H9 (cell line): ENCODE measurements at regions not wholly inside any gene's neighbourhood (a gene's known extent, or its start where the extent isn't known, plus 50 kb on each side); places are given as distances from the start of the nearest gene placed in this dataset.

Experiments used
- DNase-seq: peaks from one replicate; pipeline ENCODE4 v3.0.0-alpha.2; 2017
- H2AFZ ChIP-seq: one replicate; pipeline ENCODE4 v1.6.1; 2013; ENCODE audit warnings: mild to moderate bottlenecking, low read length, control low read depth, moderate library complexity
- H2AK5ac ChIP-seq: 2 replicates; pipeline ENCODE4 v1.6.1; 2013; ENCODE audit warnings: low read length, control low read depth, mixed read lengths; ENCODE audit not compliant: insufficient read length
- H2BK120ac ChIP-seq: one replicate; pipeline ENCODE4 v1.6.1; 2013; ENCODE audit warnings: low read depth, mild to moderate bottlenecking, low read length, control low read depth, inconsistent platforms; ENCODE audit not compliant: poor library complexity, severe bottlenecking
- H2BK12ac ChIP-seq: 2 replicates; pipeline ENCODE4 v1.6.1; 2013; ENCODE audit warnings: low read length, control low read depth, mixed read lengths, low read depth; ENCODE audit not compliant: insufficient read length
- H2BK15ac ChIP-seq: 2 replicates; pipeline ENCODE4 v1.6.1; 2013; ENCODE audit warnings: low read depth, low read length, control low read depth
- H2BK20ac ChIP-seq: one replicate; pipeline ENCODE4 v1.6.1; 2013; ENCODE audit warnings: low read depth, mild to moderate bottlenecking, low read length, control low read depth, inconsistent platforms; ENCODE audit not compliant: poor library complexity, severe bottlenecking
- H2BK5ac ChIP-seq: 2 replicates; pipeline ENCODE4 v1.6.1; 2013; ENCODE audit warnings: low read length, control low read depth, mixed read lengths; ENCODE audit not compliant: insufficient read length
- H3K14ac ChIP-seq: 2 replicates; pipeline ENCODE4 v1.6.1; 2013; ENCODE audit warnings: low read length, control low read depth; ENCODE audit not compliant: insufficient read depth
- H3K18ac ChIP-seq: 2 replicates; pipeline ENCODE4 v1.6.1; 2013; ENCODE audit warnings: low read depth, mild to moderate bottlenecking, mixed read lengths, low read length, control low read depth; ENCODE audit not compliant: insufficient read length
- H3K23ac ChIP-seq: 2 replicates; pipeline ENCODE4 v1.6.1; 2013; ENCODE audit warnings: low read length, control low read depth, mixed read lengths, low read depth; ENCODE audit not compliant: insufficient read length
- H3K23me2 ChIP-seq: 2 replicates; pipeline ENCODE4 v1.6.1; 2013; ENCODE audit warnings: low read depth, mild to moderate bottlenecking, mixed read lengths, low read length, control low read depth; ENCODE audit not compliant: insufficient read length, poor library complexity, severe bottlenecking
- H3K27ac ChIP-seq: 2 replicates; pipeline ENCODE4 v1.5.1; 2013; ENCODE audit warnings: low read length, control low read depth, mixed read lengths, low read depth; ENCODE audit not compliant: insufficient read length
- H3K27me3 ChIP-seq: 2 replicates; pipeline ENCODE4 v1.6.1; 2013; ENCODE audit warnings: low read length, control low read depth, inconsistent platforms; ENCODE audit not compliant: insufficient read depth
- H3K4ac ChIP-seq: 2 replicates; pipeline ENCODE4 v1.6.1; 2013; ENCODE audit warnings: low read depth, mild to moderate bottlenecking, control low read depth, inconsistent platforms, low read length, moderate library complexity
- H3K4me1 ChIP-seq: 2 replicates; pipeline ENCODE4 v1.6.1; 2013; ENCODE audit warnings: low read length, control low read depth, inconsistent platforms; ENCODE audit not compliant: insufficient read depth
- H3K4me2 ChIP-seq: 2 replicates; pipeline ENCODE4 v1.6.1; 2013; ENCODE audit warnings: low read length, control low read depth, mixed read lengths; ENCODE audit not compliant: insufficient read length, insufficient read depth
- H3K56ac ChIP-seq: 2 replicates; pipeline ENCODE4 v1.6.1; 2013; ENCODE audit warnings: low read depth, mild to moderate bottlenecking, mixed read lengths, low read length, control low read depth; ENCODE audit not compliant: insufficient read length
- H3K79me1 ChIP-seq: 2 replicates; pipeline ENCODE4 v1.6.1; 2013; ENCODE audit warnings: low read depth, mild to moderate bottlenecking, moderate library complexity, low read length, control low read depth, inconsistent platforms; ENCODE audit not compliant: insufficient read depth, poor library complexity, severe bottlenecking
- H3K79me2 ChIP-seq: 2 replicates; pipeline ENCODE4 v1.6.1; 2013; ENCODE audit warnings: low read length, control low read depth, inconsistent platforms; ENCODE audit not compliant: insufficient read depth
- H3K9ac ChIP-seq: 2 replicates; pipeline ENCODE4 v1.6.1; 2013; ENCODE audit warnings: low read length, control low read depth, mixed read lengths; ENCODE audit not compliant: insufficient read length; ENCODE audit errors: extremely low read depth
- H3K9me3 ChIP-seq: one replicate; pipeline ENCODE4 v1.6.1; 2013; ENCODE audit warnings: low read depth, low read length, inconsistent platforms; ENCODE audit not compliant: control insufficient read depth
- H3T11ph ChIP-seq: one replicate; pipeline ENCODE4 v1.6.1; 2013; ENCODE audit warnings: mild to moderate bottlenecking, low read length, control low read depth, inconsistent platforms
- H4K20me1 ChIP-seq: one replicate; pipeline ENCODE4 v1.6.1; 2013; ENCODE audit not compliant: control insufficient read depth, insufficient read length, insufficient read depth
- H4K5ac ChIP-seq: 2 replicates; pipeline ENCODE4 v1.6.1; 2013; ENCODE audit warnings: low read depth, mild to moderate bottlenecking, mixed read lengths, low read length, control low read depth; ENCODE audit not compliant: insufficient read length
- H4K8ac ChIP-seq: replicated peaks from 2 replicates; pipeline ENCODE4 v1.6.1; 2013; ENCODE audit warnings: low read length, control low read depth, mixed read lengths, low read depth; ENCODE audit not compliant: insufficient read length
- H4K91ac ChIP-seq: 2 replicates; pipeline ENCODE4 v1.6.1; 2013; ENCODE audit warnings: low read depth, mild to moderate bottlenecking, moderate library complexity, mixed read lengths, low read length, control low read depth; ENCODE audit not compliant: insufficient read length
- H3K27ac Mint-ChIP-seq, 3 experiments: 2 replicates in 2 of 3; 3 replicates in 1 of 3; pipeline ENCODE4 v1.8.0; 2020 to 2021; ENCODE audit warnings: mixed read lengths in 3 of 3, mild to moderate bottlenecking in 1 of 3, moderate library complexity in 1 of 3
- H3K27me3 Mint-ChIP-seq: 2 replicates; pipeline ENCODE4 v1.8.0; 2021; ENCODE audit warnings: low read depth, mild to moderate bottlenecking, moderate library complexity, mixed read lengths
- H3K36me3 Mint-ChIP-seq, 3 experiments: 2 replicates in 2 of 3; 3 replicates in 1 of 3; pipeline ENCODE4 v1.8.0; 2020 to 2021; ENCODE audit warnings: low read depth in 3 of 3, mixed read lengths in 3 of 3; ENCODE audit not compliant: insufficient read depth in 1 of 3
- H3K4me1 Mint-ChIP-seq, 2 experiments: 2 replicates each; pipeline ENCODE4 v1.8.0; 2020; ENCODE audit warnings: mixed read lengths in 2 of 2
- H3K4me3 Mint-ChIP-seq, 2 experiments: 2 replicates in 1 of 2; 3 replicates in 1 of 2; pipeline ENCODE4 v1.8.0; 2020 to 2021; ENCODE audit warnings: mild to moderate bottlenecking in 2 of 2, mixed read lengths in 2 of 2, moderate library complexity in 1 of 2
- H3K9me3 Mint-ChIP-seq, 2 experiments: 2 replicates in 1 of 2; 3 replicates in 1 of 2; pipeline ENCODE4 v1.8.0; 2020; ENCODE audit warnings: mild to moderate bottlenecking in 2 of 2, mixed read lengths in 2 of 2, moderate library complexity in 1 of 2
- CTCF ChIP-seq: fragments of 200-600 bp; sonication (generic); conservative IDR thresholded peaks from 3 replicates; pipeline ENCODE4 v1.8.0; 2021; ENCODE audit warnings: antibody characterized with exemption, mild to moderate bottlenecking
- WGBS: extraction: QIAGEN DNeasy Blood & Tissue Kit; methylation state at CpG from one replicate; pipeline ENCODE4 v1.1.7; 2013; ENCODE audit warnings: missing lambda C conversion rate, low lambda C conversion rate, mixed read lengths; ENCODE audit not compliant: insufficient read length; ENCODE audit errors: extremely low coverage; 5-methylcytosine and 5-hydroxymethylcytosine counted together

- H3K9ac ChIP-seq, result no peak overlapping the region
- H3K9me3 Mint-ChIP-seq, result no peaks in the 10 kb centered on the region
- H3K27ac ChIP-seq, result no peak overlapping the region
- H3K79me2 ChIP-seq, result no peaks in the 10 kb centered on the region
- no peak overlapping the region for H4K8ac ChIP-seq
- no peak overlapping the region for H2BK20ac ChIP-seq
- H2BK5ac ChIP-seq, result no peak overlapping the region
- no peak overlapping the region for H3K27ac Mint-ChIP-seq
- H3K36me3 Mint-ChIP-seq, result no peaks in the 10 kb centered on the region
- no peak overlapping the region for H3K18ac ChIP-seq
- H3K9me3 ChIP-seq, result no peaks in the 10 kb centered on the region
- H3K23ac ChIP-seq, result no peak overlapping the region
- H3K23me2 ChIP-seq, result no peaks in the 10 kb centered on the region
- no peak overlapping the region for H3T11ph ChIP-seq
- peaks cover 9% of the 10 kb centered on the region in 2 experiments for H3K4me1 Mint-ChIP-seq
- no CpG with 5 or more reads among the region's 3 CpGs for WGBS
- H3K14ac ChIP-seq, result no peak overlapping the region
- no peak overlapping the region for H2BK12ac ChIP-seq
- no peak overlapping the region for H3K4me2 ChIP-seq
- H2AFZ ChIP-seq, result no peak overlapping the region
- DNase-seq, result no peak
- H3K4me1 ChIP-seq, result peaks cover 3% of the 10 kb centered on the region; the same call in 1 of the 2 replicates
- H3K4me3 Mint-ChIP-seq, result no peak overlapping the region
- no peak overlapping the region for H2BK120ac ChIP-seq
- no peaks in the 10 kb centered on the region; the same call in 1 of the 2 replicates for H3K27me3 Mint-ChIP-seq
- no peaks in the 10 kb centered on the region for H4K20me1 ChIP-seq
- H3K4ac ChIP-seq, result no peak overlapping the region
- no peak overlapping the region for H4K5ac ChIP-seq
- H3K27me3 ChIP-seq, result no peaks in the 10 kb centered on the region
- no peak for TF ChIP-seq CTCF
- H3K56ac ChIP-seq, result no peak overlapping the region
- H2BK15ac ChIP-seq, result no peak overlapping the region
- H4K91ac ChIP-seq, result no peak overlapping the region
- no peak overlapping the region for H2AK5ac ChIP-seq
- H3K79me1 ChIP-seq, result no peaks in the 10 kb centered on the region
These were observed 273.8 kb upstream of the ZC3H12C start for GRCh38 chr11:109819410-109819809.
